GM12878 (cell line): ENCODE measurements at regions not wholly inside any gene's neighbourhood (a gene's known extent, or its start where the extent isn't known, plus 50 kb on each side); places are given as distances from the start of the nearest gene placed in this dataset.

Experiments used
- ATAC-seq: fragments of 200-7000 bp; cut with Tn5 transposase; 3 replicates; pipeline ENCODE4 v1.9.1; 2020; ENCODE audit warnings: mild to moderate bottlenecking, moderate library complexity
- BruUV-seq: library from RNA; stranded (reverse); fragments of 400-500 nt; replicated peaks from 2 replicates; lab custom pipeline; 2021; lab: Mats Ljungman, UMichigan
- CTCF ChIA-PET: fragments of 300-600 bp; sonication (Branson Sonifier 250); formaldehyde crosslinking; extraction: SDS; loops from one replicate; lab custom pipeline; 2021; ENCODE audit warnings: inconsistent platforms; lab: Yijun Ruan, JAX
- POLR2A ChIA-PET: fragments of 350-600 bp; formaldehyde crosslinking; extraction: SDS; loops from one replicate; lab custom pipeline; 2021; ENCODE audit warnings: inconsistent platforms; lab: Charles Lee
- RAD21 ChIA-PET: fragments of 300-600 bp; sonication (Branson Sonifier 250); formaldehyde crosslinking; loops from one replicate; lab custom pipeline; 2023; ENCODE audit warnings: antibody characterized with exemption; ENCODE audit not compliant: unreplicated experiment; lab: Charles Lee
- SMC1A ChIA-PET: fragments of 300-600 bp; sonication (Branson Sonifier 250); formaldehyde crosslinking; loops from one replicate; lab custom pipeline; 2023; ENCODE audit not compliant: unreplicated experiment, uncharacterized antibody; lab: Charles Lee
- DNase-seq: peaks from one replicate; pipeline ENCODE4 v3.0.0-alpha.2; 2011; ENCODE audit warnings: low read depth, low spot score
- FAIRE-seq: peaks from 3 replicates; lab custom pipeline; 2011; peaks lifted over from hg19 to GRCh38; lab: Jason Lieb, UNC
- H2AFZ ChIP-seq: 2 replicates; pipeline ENCODE4 v1.6.0; 2011; ENCODE audit warnings: low read depth, low read length, control low read depth; ENCODE audit not compliant: control insufficient read depth
- H3K27ac ChIP-seq: 2 replicates; pipeline ENCODE4 v1.5.1; 2011; ENCODE audit warnings: control low read depth; ENCODE audit not compliant: control insufficient read depth, insufficient read depth
- H3K27me3 ChIP-seq, 2 experiments: replicated peaks in 1 of 2; 2 replicates each; pipeline versions ENCODE4 v1.6.0 to v1.6.1; 2011; ENCODE audit warnings: low read length in 1 of 2; ENCODE audit not compliant: control insufficient read depth in 2 of 2, insufficient read depth in 2 of 2
- H3K36me3 ChIP-seq, 2 experiments: 2 replicates each; pipeline ENCODE4 v1.5.1; 2011; ENCODE audit warnings: low read length in 1 of 2; ENCODE audit not compliant: control insufficient read depth in 2 of 2, insufficient read depth in 2 of 2
- H3K4me1 ChIP-seq: 2 replicates; pipeline ENCODE4 v1.6.1; 2011; ENCODE audit warnings: mild to moderate bottlenecking, low read length, moderate library complexity, mixed read lengths; ENCODE audit not compliant: control insufficient read depth, insufficient read depth
- H3K4me2 ChIP-seq: 2 replicates; pipeline ENCODE4 v1.6.0; 2011; ENCODE audit warnings: control low read depth; ENCODE audit not compliant: control insufficient read depth, insufficient read depth
- H3K4me3 ChIP-seq: fragments of 200-600 bp; sonication (generic); 2 replicates; pipeline ENCODE4 v1.5.1; 2016
- H3K79me2 ChIP-seq: 2 replicates; pipeline ENCODE4 v1.6.0; 2011; ENCODE audit warnings: low read length; ENCODE audit not compliant: control insufficient read depth, insufficient read depth
- H3K9ac ChIP-seq: 2 replicates; pipeline ENCODE4 v1.8.0; 2011; ENCODE audit warnings: low read length, control low read depth, mixed read lengths; ENCODE audit not compliant: control insufficient read depth, insufficient read depth
- H3K9me3 ChIP-seq: replicated peaks from 3 replicates; pipeline ENCODE4 v1.5.1; 2011; ENCODE audit warnings: mild to moderate bottlenecking, low read length; ENCODE audit not compliant: control insufficient read depth, insufficient read depth
- H4K20me1 ChIP-seq: 2 replicates; pipeline ENCODE4 v1.6.0; 2011; ENCODE audit not compliant: control insufficient read depth, insufficient read depth
- BHLHE40 ChIP-seq, 2 experiments: fragments of 450-650 bp in 1 of 2; IDR thresholded peaks; 2 replicates each; pipeline ENCODE4 v1.6.1; 2011 to 2017; ENCODE audit warnings: low read depth in 2 of 2, borderline replicate concordance in 1 of 2, improper control_type of control experiment in 1 of 2, low read length in 1 of 2, mild to moderate bottlenecking in 1 of 2
- CEBPB ChIP-seq, 2 experiments: fragments of 150-350 bp in 1 of 2; IDR thresholded peaks; 2 replicates each; pipeline ENCODE4 v1.6.1; 2012 to 2014; ENCODE audit warnings: low read depth in 2 of 2, low read length in 2 of 2, borderline replicate concordance in 1 of 2, inconsistent platforms in 1 of 2
- CREB1 ChIP-seq: IDR thresholded peaks from 2 replicates; pipeline ENCODE4 v1.6.1; 2012; ENCODE audit warnings: low read depth, mild to moderate bottlenecking, inconsistent platforms
- EED ChIP-seq: sonication (generic); IDR thresholded peaks from 2 replicates; pipeline ENCODE4 v1.6.1; 2016; ENCODE audit warnings: antibody characterized with exemption, low read depth
- ETV6 ChIP-seq, 2 experiments: fragments of 450-650 bp in 1 of 2; IDR thresholded peaks in 1 of 2; conservative IDR thresholded peaks in 1 of 2; 2 replicates each; pipeline ENCODE4 v1.6.1; 2014; ENCODE audit warnings: antibody characterized with exemption in 1 of 2, borderline replicate concordance in 1 of 2, low read depth in 1 of 2, mild to moderate bottlenecking in 1 of 2, moderate library complexity in 1 of 2
- FOXM1 ChIP-seq: IDR thresholded peaks from 2 replicates; pipeline ENCODE4 v1.6.1; 2012; ENCODE audit warnings: low read depth, mild to moderate bottlenecking, inconsistent platforms, low read length, moderate library complexity
- GATAD2B ChIP-seq: fragments of 450-650 bp; conservative IDR thresholded peaks from 2 replicates; pipeline ENCODE4 v1.6.1; 2017; ENCODE audit warnings: low read depth, mild to moderate bottlenecking, moderate library complexity
- HDAC2 ChIP-seq: fragments of 200-600 bp; sonication (generic); IDR thresholded peaks from 2 replicates; pipeline ENCODE4 v1.6.1; 2017
- POLR2A ChIP-seq: IDR thresholded peaks from 2 replicates; pipeline ENCODE4 v1.6.1; 2011; ENCODE audit warnings: low read depth, mild to moderate bottlenecking, low read length
- POLR2AphosphoS2 ChIP-seq: IDR thresholded peaks from 2 replicates; pipeline ENCODE4 v1.6.1; 2011; ENCODE audit warnings: low read depth, mild to moderate bottlenecking, low read length, improper control_type of control experiment, moderate library complexity
- RB1 ChIP-seq: fragments of 450-650 bp; formaldehyde crosslinking; IDR thresholded peaks from 2 replicates; pipeline ENCODE4 v1.6.1; 2017; ENCODE audit warnings: mild to moderate bottlenecking, borderline replicate concordance
- SMAD5 ChIP-seq: IDR thresholded peaks from 2 replicates; pipeline ENCODE4 v1.6.1; 2016; ENCODE audit warnings: antibody characterized with exemption, low read depth
- SMARCA5 ChIP-seq: fragments of 450-650 bp; IDR thresholded peaks from 2 replicates; pipeline ENCODE4 v1.6.1; 2017; ENCODE audit warnings: mild to moderate bottlenecking
- SREBF1 ChIP-seq: IDR thresholded peaks from 2 replicates; pipeline ENCODE4 v1.6.1; 2012; ENCODE audit warnings: mild to moderate bottlenecking, low read length
- TARDBP ChIP-seq: IDR thresholded peaks from 2 replicates; pipeline ENCODE4 v1.6.1; 2016; ENCODE audit warnings: borderline replicate concordance
- WGBS: methylation state at CpG from one replicate; pipeline ENCODE4 v1.1.6; 2016; ENCODE audit warnings: low lambda C conversion rate; ENCODE audit not compliant: insufficient replicate concordance, insufficient coverage; ENCODE audit errors: missing lambda C conversion rate; 5-methylcytosine and 5-hydroxymethylcytosine counted together
- in situ Hi-C: fragments of 300-500 bp; cut with MboI; formaldehyde crosslinking; loops from 9 replicates; pipeline ENCODE4 v1.14.3; 2018; ENCODE audit warnings: mixed read lengths
- intact Hi-C: fragments of 100-400 bp; cut with micrococcal nuclease; formaldehyde crosslinking; loops from one replicate; pipeline ENCODE4 v1.14.2; 2022; ENCODE audit not compliant: unreplicated experiment
- TF ChIP-seq, protein P1 (sequence below): fragments of 150-350 bp; IDR thresholded peaks from 2 replicates; pipeline ENCODE4 v1.6.1; 2014; ENCODE audit warnings: mild to moderate bottlenecking, low read depth, low read length
- TF ChIP-seq, protein P2 (sequence below): IDR thresholded peaks from 2 replicates; pipeline ENCODE4 v1.6.1; 2011; ENCODE audit warnings: low read depth, mild to moderate bottlenecking, low read length, moderate library complexity, borderline replicate concordance; ENCODE audit errors: extremely low read depth

- DNase-seq = no peak
- Histone ChIP-seq H3K36me3 (no peaks in the 10 kb centered on the region), H2AFZ (no peak overlapping the region), H3K9ac (no peak overlapping the region), H3K27me3 (no peaks in the 10 kb centered on the region), H3K4me1 (0 out of 2 replicates have a peak, but pooled peaks cover 5% of the 10 kb centered on the region), H3K27ac (no peak overlapping the region), H3K4me3 (no peak overlapping the region), H3K79me2 (no peaks in the 10 kb centered on the region), H3K9me3 (no peaks in the 10 kb centered on the region; the same call in 2 of the 3 replicates), H4K20me1 (no peaks in the 10 kb centered on the region), H3K4me2 (no peak overlapping the region)
- in situ Hi-C loops = no loop called here
- FAIRE-seq = no peak
- ChIA-PET CTCF (no interaction called here), RAD21 (no interaction called here), SMC1A (no interaction called here), POLR2A (no interaction called here)
- no TSS peak for BruUV-seq
- no peak for ATAC-seq
- WGBS = 14% methylated on average over 2 of the region's 2 CpGs
- no peak for TF ChIP-seq SMARCA5
- TF ChIP-seq POLR2AphosphoS2 = no peak
- TF ChIP-seq FOXM1 = no peak
- TF ChIP-seq POLR2A = no peak
- TF ChIP-seq BHLHE40 (IDR thresholded peaks at IDR 0.05; ENCODE audit: borderline replicate concordance in 1 of 2, low read depth in 2 of 2, low read length in 1 of 2) = no peak
- intact Hi-C loops = no loop called here
Observed at GRCh38 chr5:6244339-6244714, 134.0 kb downstream of the MED10 start.

DNA sequence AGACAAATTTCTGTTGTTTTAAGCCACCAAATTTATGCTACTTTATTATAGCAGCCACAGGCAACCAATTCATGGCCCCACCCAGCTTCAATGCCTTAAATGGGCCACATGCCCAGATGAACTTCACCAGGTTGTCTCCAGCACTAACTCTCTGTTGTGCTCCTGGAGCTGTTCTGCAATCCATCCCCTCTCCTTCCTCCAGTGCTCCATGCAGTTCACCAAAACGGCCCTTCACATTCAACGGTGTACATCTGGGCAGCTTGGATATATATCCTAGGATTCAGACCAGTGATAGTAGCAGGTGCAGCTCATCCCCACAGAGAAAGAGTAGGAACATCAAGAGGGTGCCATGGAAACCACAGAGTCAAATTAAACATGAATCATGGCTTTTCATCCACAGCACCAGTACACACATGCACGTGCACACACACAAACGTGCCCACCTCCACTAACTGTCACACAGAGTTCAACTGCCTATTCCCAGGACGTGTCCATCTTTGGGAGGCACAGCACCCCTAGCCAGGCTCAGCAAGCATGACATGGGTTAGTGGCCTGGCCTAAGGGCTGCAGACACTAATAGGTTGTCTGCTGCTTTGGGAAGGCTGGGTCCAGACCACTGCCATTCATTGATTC is 134.5 kb downstream of the MED10 start:
- ChIA-PET RAD21 (interaction anchor here (1.0 kb wide), 1 partner anchor 55 kb away, joined by 3 read pairs; no protein-coding TSS in a partner anchor), SMC1A (no interaction called here), CTCF (no interaction called here), POLR2A (no interaction called here)
- 7% methylated on average over 5 of the region's 5 CpGs for WGBS
- no peak for ATAC-seq
- no TSS peak for BruUV-seq
- Histone ChIP-seq H2AFZ (no peak overlapping the region), H3K36me3 (no peaks in the 10 kb centered on the region), H3K79me2 (no peaks in the 10 kb centered on the region), H3K4me3 (no peak overlapping the region), H3K27me3 (no peaks in the 10 kb centered on the region), H3K4me1 (0 out of 2 replicates have a peak, but pooled peaks cover 5% of the 10 kb centered on the region), H4K20me1 (no peaks in the 10 kb centered on the region), H3K9ac (no peak overlapping the region), H3K9me3 (no peaks in the 10 kb centered on the region; the same call in 2 of the 3 replicates), H3K4me2 (no peak overlapping the region), H3K27ac (no peak overlapping the region)
- DNase-seq = no peak
- FAIRE-seq = no peak
- in situ Hi-C loops = no loop called here
- intact Hi-C loops = no loop called here
- TF ChIP-seq CEBPB (IDR thresholded peaks at IDR 0.05; ENCODE audit: borderline replicate concordance in 1 of 2, low read depth in 2 of 2, low read length in 2 of 2) (no peak), RB1 (no peak), GATAD2B (no peak), HDAC2 (no peak), ETV6 (conservative IDR thresholded peaks at IDR 0.05 in 1 of 2, IDR thresholded peaks at IDR 0.05 in 1 of 2; ENCODE audit: borderline replicate concordance in 1 of 2, low read depth in 1 of 2) (no peak), SREBF1 (no peak), SMAD5 (no peak), CREB1 (no peak), EED (no peak), TARDBP (no peak)
- TF ChIP-seq, protein P1, sequence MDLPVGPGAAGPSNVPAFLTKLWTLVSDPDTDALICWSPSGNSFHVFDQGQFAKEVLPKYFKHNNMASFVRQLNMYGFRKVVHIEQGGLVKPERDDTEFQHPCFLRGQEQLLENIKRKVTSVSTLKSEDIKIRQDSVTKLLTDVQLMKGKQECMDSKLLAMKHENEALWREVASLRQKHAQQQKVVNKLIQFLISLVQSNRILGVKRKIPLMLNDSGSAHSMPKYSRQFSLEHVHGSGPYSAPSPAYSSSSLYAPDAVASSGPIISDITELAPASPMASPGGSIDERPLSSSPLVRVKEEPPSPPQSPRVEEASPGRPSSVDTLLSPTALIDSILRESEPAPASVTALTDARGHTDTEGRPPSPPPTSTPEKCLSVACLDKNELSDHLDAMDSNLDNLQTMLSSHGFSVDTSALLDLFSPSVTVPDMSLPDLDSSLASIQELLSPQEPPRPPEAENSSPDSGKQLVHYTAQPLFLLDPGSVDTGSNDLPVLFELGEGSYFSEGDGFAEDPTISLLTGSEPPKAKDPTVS = no peak
- TF ChIP-seq, protein P2, sequence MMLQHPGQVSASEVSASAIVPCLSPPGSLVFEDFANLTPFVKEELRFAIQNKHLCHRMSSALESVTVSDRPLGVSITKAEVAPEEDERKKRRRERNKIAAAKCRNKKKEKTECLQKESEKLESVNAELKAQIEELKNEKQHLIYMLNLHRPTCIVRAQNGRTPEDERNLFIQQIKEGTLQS = no peak
